ENCODE measurements at regions not wholly inside any gene's neighbourhood (a gene's known extent, or its start where the extent isn't known, plus 50 kb on each side); places are given as distances from the start of the nearest gene placed in this dataset.

DNA sequence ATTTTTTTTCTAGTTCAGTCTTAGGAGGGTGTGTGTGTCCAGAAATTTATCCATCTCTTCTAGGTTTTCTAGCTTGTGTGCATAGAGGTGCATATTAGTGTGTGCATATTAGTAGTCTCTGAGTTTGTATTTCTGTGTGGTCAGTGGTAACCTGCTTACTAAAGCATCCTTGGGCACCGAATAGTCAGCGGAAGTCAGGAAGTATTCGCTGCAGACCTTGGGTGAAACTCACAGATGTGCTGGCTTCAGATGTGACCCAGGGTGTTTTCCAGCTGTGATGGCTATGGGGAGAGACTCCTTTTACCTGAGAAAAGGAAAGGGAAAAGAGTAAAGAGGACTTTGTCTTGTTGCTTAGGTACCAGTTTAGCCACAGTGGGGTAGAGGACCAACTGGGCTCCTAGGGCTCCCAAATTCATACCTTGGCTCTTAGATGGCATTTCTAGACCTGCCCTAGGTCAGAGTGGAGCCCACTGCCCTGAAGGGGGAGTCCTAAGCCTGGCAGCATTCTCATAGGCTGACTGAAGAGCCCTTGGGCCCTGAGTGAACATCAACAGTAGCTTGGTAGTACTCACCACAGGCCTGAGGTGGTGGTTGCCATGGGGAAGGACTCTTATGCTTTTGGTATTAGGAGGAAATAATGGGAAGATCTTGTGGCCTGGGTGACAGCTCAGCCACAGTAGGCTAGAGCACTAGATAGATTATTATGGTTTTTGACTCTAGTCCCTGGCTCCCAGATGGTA lies 286.0 kb upstream of the ZPLD1 start:
- H3K4me3 Mint-ChIP-seq: no peak overlapping the region
- no peaks in the 10 kb centered on the region for H3K27me3 Mint-ChIP-seq (ENCODE audit: insufficient read depth)
- H3K4me1 Mint-ChIP-seq: no peaks in the 10 kb centered on the region
- Histone ChIP-seq H3K36me3 (ENCODE audit: control insufficient read depth, insufficient read depth, low read length) (no peaks in the 10 kb centered on the region), H3K9me3 (ENCODE audit: control insufficient read depth, low read length) (peaks cover 7% of the 10 kb centered on the region), H3K4me3 (ENCODE audit: low read length) (no peak overlapping the region), H3K9ac (ENCODE audit: extremely low read depth, low read length, poor library complexity, severe bottlenecking) (no peak overlapping the region), H3K4me1 (ENCODE audit: control insufficient read depth, insufficient read depth, low read length) (no peaks in the 10 kb centered on the region), H3K27ac (ENCODE audit: low read depth, low read length) (no peak overlapping the region), H3K27me3 (ENCODE audit: control insufficient read depth, insufficient read depth, low read length, poor library complexity, severe bottlenecking) (no peaks in the 10 kb centered on the region)
- TF ChIP-seq, protein P1, sequence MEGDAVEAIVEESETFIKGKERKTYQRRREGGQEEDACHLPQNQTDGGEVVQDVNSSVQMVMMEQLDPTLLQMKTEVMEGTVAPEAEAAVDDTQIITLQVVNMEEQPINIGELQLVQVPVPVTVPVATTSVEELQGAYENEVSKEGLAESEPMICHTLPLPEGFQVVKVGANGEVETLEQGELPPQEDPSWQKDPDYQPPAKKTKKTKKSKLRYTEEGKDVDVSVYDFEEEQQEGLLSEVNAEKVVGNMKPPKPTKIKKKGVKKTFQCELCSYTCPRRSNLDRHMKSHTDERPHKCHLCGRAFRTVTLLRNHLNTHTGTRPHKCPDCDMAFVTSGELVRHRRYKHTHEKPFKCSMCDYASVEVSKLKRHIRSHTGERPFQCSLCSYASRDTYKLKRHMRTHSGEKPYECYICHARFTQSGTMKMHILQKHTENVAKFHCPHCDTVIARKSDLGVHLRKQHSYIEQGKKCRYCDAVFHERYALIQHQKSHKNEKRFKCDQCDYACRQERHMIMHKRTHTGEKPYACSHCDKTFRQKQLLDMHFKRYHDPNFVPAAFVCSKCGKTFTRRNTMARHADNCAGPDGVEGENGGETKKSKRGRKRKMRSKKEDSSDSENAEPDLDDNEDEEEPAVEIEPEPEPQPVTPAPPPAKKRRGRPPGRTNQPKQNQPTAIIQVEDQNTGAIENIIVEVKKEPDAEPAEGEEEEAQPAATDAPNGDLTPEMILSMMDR (conservative IDR thresholded peaks at IDR 0.05): no peak
- 97 to 100% methylated on average over 3 of the region's 3 CpGs for WGBS, 2 experiments (ENCODE audit: insufficient coverage in 1 of 2, insufficient read length in 1 of 2)
- no peak for DNase-seq
- no peak overlapping the region for H3K27ac Mint-ChIP-seq
- peaks cover 18% of the 10 kb centered on the region for H3K9me3 Mint-ChIP-seq
- no peaks in the 10 kb centered on the region for H3K36me3 Mint-ChIP-seq (ENCODE audit: low read depth)

DNA sequence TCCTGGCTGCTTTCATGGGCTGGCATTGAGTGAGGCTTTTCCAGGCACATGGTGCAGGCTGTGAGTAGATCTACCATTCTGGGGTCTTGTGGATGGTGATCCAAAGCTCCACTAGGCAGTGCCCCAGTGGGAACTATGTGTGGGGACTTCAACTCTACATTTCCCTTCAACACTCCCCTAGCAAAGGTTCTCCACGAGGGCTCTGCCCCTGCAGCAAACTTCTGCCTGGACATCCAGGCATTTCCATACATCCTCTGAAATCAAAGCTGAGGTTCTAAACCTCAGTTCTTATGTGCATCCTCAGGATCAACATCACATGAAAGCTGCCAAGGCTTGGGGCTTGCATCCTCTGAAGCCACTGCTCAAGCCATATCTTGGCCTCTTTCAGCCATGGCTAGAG lies 282.9 kb upstream of the ZPLD1 start:
- no peak overlapping the region for H3K27ac ChIP-seq (ENCODE audit: low read depth, low read length)
- no peaks in the 10 kb centered on the region for H3K36me3 ChIP-seq (ENCODE audit: control insufficient read depth, insufficient read depth, low read length)
- no peak overlapping the region for H3K4me3 ChIP-seq (ENCODE audit: low read length)
- H3K9me3 Mint-ChIP-seq: peaks cover 18% of the 10 kb centered on the region
- WGBS, 2 experiments (ENCODE audit: insufficient coverage in 1 of 2, insufficient read length in 1 of 2): 48 to 56% methylated on average over 1 of the region's 1 CpG
- no peaks in the 10 kb centered on the region for H3K36me3 Mint-ChIP-seq (ENCODE audit: low read depth)
- H3K27me3 ChIP-seq (ENCODE audit: control insufficient read depth, insufficient read depth, low read length, poor library complexity, severe bottlenecking): no peaks in the 10 kb centered on the region
- no peak overlapping the region for H3K9ac ChIP-seq (ENCODE audit: extremely low read depth, low read length, poor library complexity, severe bottlenecking)
- H3K27ac Mint-ChIP-seq: no peak overlapping the region
- no peaks in the 10 kb centered on the region for H3K27me3 Mint-ChIP-seq (ENCODE audit: insufficient read depth)
- DNase-seq: no peak
- H3K4me3 Mint-ChIP-seq: no peak overlapping the region
- no peaks in the 10 kb centered on the region for H3K4me1 ChIP-seq (ENCODE audit: control insufficient read depth, insufficient read depth, low read length)
- TF ChIP-seq, protein P1 (conservative IDR thresholded peaks at IDR 0.05): no peak
- peaks cover 7% of the 10 kb centered on the region for H3K9me3 ChIP-seq (ENCODE audit: control insufficient read depth, low read length)
- H3K4me1 Mint-ChIP-seq: no peaks in the 10 kb centered on the region

DNA sequence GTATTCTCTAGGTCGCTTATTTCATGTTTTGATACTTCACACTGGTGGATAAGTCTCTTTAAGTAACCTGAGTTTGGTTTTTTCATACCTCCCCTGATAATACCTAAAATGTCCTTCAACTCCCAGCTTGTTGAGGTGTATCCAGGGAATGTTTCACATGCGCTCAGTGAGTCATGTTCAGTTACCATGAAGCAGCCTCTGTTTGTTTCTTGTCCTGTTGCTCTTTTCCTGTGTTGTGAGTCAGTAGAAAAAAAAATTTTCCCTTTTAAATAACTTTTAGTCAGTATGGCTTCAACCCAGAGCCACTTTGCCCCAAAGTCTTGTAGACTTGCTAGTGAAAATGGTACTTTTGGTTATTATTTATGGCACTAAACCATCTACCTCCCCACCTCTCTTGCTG lies 278.4 kb upstream of the ZPLD1 start:
- H3K36me3 Mint-ChIP-seq (ENCODE audit: low read depth): no peaks in the 10 kb centered on the region
- no peaks in the 10 kb centered on the region for H3K27me3 ChIP-seq (ENCODE audit: control insufficient read depth, insufficient read depth, low read length, poor library complexity, severe bottlenecking)
- no peak overlapping the region for H3K9ac ChIP-seq (ENCODE audit: extremely low read depth, low read length, poor library complexity, severe bottlenecking)
- H3K36me3 ChIP-seq (ENCODE audit: control insufficient read depth, insufficient read depth, low read length): no peaks in the 10 kb centered on the region
- no peaks in the 10 kb centered on the region for H3K27me3 Mint-ChIP-seq (ENCODE audit: insufficient read depth)
- H3K4me3 Mint-ChIP-seq: no peak overlapping the region
- TF ChIP-seq, protein P1 (conservative IDR thresholded peaks at IDR 0.05): no peak
- H3K4me1 Mint-ChIP-seq: no peaks in the 10 kb centered on the region
- DNase-seq: no peak
- 93 to 100% methylated on average over 2 of the region's 2 CpGs for WGBS, 2 experiments (ENCODE audit: insufficient coverage in 1 of 2, insufficient read length in 1 of 2)
- peaks cover 7% of the 10 kb centered on the region for H3K9me3 ChIP-seq (ENCODE audit: control insufficient read depth, low read length)
- no peak overlapping the region for H3K4me3 ChIP-seq (ENCODE audit: low read length)
- H3K27ac ChIP-seq (ENCODE audit: low read depth, low read length): no peak overlapping the region
- H3K9me3 Mint-ChIP-seq: peaks cover 11% of the 10 kb centered on the region
- no peaks in the 10 kb centered on the region for H3K4me1 ChIP-seq (ENCODE audit: control insufficient read depth, insufficient read depth, low read length)
- H3K27ac Mint-ChIP-seq: no peak overlapping the region

Data from endodermal cell (in vitro differentiated cells).